HG03097 (cell line): ENCODE measurements at regions not wholly inside any gene's neighbourhood (a gene's known extent, or its start where the extent isn't known, plus 50 kb on each side); places are given as distances from the start of the nearest gene placed in this dataset.
A peak's percentile ranks its signal among the peaks of the same experiment; 100 is the strongest.
"Not testable (repeated sequence)": the region's sequence is repeated elsewhere in the genome, so short reads cannot be mapped to it uniquely, and the experiment has no call there.

ENCODE experiments used
- ATAC-seq: cut with Tn5 transposase; IDR thresholded peaks from one replicate; pipeline ENCODE4 v1.9.1; 2021; ENCODE audit not compliant: unreplicated experiment, low FRiP score

DNA sequence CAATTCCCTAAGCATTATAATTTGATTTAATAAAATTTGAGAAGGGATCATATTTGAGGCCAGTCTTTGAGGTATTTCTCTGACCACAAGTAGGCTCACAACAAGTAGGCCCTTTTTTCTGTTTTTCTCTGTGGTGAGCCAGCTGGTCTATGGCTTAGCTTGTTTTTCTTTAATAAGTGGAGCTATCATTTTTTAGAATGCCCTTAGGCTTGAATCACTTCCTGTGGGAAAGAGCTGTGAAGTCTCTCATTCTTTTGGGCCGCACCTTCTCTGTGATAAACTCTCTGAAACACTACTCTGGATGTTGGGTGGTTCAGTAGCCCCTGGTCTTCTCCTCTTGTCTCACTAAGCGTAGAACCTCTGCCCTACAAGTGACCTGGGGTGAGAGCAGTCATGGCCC, 235.9 kb downstream of the SUCLG1 start:
- ATAC-seq: no peak

DNA sequence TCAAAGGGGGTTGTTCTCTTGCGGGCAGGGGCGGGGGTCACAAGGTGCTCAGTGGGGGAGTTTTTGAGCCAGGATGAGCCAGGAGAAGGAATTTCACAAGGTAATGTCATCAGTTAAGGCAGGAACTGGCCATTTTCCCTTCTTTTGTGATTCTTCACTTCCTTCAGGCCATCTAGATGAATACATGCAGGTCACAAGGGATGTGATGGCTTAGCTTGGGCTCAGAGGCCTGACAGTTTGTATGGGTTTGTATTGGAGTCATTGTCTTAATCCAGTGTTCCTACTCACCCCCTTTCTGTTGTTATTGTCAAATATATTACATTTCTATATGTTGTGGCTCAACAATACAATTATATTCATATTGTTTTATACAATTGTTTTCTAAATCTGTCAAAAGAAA, 238.0 kb downstream of the SUCLG1 start:
- not testable (repeated sequence) for ATAC-seq

DNA sequence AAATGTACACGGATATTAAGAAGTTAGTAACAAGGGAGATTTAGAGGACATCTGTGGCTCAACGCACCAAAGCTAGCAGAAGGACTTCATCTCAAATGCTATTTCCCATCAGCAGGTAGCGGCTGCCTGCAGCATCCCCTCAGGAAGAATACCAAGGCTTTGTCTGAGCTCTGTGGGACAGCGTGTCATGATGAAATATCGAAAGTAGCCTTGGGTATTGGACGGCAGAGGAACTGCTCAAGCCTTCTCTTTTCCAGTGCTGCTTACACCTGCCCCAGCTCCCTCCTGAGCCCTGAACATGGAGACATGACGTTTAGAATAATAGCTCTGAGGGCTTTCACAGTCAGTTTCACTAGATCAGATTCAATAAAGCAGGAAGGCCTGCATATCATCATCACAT, 241.6 kb downstream of the SUCLG1 start:
- ATAC-seq: no peak

DNA sequence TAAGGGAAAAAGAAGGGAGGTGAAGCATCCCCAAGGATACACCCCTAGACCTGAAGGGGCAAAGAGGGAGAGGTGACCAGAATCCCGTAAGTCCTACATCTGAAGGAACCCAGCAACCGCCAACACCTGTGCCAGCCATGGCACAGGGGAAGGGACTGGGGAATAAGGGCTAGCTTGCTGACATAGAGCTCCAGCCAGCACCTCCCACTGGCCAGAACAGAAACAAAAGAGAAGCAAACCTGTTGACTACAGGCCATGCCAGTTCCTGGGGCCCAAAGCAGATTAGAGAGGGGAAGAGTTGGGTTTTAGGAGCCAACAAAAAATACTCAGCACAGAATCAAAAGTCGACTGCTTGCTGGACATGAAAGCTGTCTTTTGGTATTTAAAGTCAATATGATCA, 244.6 kb downstream of the SUCLG1 start:
- no peak for ATAC-seq

DNA sequence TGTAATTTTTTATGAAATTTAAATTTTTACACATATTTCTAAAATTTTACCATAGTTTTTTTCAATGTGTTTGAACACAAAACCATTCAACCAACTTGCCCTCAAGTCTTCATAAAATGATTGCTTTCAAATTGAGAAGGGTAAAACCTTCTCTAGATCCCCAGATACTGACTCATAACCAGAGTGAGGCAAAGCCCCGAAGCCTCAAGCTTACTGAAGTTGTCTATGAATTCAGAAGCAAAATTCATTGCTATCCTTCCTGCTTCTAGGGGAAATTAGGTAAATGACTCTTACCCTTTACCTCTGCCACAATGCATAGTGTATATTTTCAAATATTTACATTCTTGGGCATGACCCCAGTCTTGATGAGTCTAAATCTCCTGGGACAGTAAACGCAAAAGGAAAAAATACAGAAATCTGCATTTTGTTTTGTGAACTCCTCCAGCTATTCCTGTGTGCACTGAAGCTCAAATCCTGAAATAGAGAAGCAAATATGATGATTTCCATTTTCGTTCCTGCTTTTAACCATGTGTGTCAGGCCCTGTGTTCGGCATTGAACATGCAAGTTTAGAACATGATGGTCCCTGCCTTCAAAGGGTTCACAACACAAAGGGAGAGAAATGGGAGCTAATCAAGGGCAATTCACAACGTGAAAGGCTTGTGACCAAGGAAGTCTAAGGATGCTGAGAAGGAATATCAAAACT, 246.3 kb downstream of the SUCLG1 start:
- peak; percentile 88 for ATAC-seq

DNA sequence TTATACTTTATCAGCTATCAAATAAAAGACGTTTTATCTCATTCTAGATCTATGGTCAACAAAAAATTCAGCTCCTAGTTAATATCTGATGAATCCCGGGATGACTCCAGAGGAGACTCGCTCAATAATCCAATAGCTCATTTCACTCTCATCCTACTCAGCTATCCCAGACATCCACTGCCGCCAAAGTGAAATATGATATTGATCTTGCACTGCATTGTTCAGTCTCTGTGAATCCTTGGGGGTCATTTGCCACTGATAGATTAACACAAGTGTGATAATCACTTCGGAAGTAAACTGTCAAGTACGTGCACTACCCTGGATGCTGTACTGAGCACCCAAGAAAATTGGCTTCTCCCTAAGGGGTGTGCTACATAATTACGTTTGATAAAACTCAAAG, 249.1 kb downstream of the SUCLG1 start:
- ATAC-seq: no peak

DNA sequence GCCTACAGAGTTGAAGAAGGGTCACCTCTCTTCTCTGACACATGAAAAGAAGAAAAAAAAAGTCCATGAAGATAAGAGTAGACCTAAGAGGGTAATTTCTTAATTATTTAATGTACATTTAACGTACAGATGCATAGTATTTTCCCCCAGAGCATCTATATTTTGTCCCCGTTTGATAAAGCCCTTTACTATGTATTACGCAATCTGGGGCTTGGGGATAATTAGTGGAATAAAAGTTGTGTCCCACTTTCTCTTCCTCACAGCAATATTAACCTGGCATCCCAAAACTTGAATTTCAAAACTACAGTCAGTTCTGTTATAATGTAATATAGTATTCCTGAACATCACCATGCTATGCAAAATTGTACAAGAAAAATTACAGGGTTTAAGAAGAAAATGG, 254.1 kb downstream of the SUCLG1 start:
- ATAC-seq: no peak

DNA sequence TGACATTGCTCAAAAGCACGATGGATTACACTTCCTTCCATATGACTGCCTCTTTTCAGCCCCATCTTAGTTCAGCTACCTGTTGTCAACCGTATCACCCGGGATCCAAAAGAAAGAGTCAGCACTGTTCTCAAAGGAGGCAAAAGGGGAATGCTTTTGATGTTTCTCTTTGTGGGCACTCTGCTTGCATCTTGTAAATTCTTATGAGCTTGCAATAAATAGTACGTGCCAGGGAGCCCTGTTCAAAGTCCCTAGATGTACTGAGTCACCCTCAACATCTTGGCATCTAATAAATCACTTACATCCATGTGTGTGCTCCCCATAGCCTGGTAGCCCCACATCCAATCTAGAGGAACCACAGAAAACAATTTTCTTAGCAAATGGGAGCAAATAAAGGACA, 256.9 kb downstream of the SUCLG1 start:
- ATAC-seq: no peak

DNA sequence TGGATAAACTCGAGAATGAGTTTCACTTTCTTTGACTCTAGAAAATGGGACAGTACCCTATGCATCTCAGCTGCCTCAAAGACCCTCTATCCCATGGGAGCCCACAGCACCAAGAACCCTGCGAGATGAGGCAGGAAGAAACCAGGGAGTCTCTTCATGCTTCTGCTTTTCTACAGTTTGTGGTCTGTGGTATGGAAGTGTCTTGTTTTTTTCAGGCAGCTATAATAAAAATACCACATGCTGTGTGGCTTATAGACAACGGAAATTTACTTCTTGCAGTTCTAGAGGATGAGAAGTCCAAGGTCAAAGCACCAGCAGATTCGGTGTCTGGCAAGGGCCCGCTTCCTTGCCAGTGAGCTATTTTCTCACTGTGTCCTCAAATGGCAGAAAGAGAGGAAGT, 257.9 kb downstream of the SUCLG1 start:
- ATAC-seq: no peak

DNA sequence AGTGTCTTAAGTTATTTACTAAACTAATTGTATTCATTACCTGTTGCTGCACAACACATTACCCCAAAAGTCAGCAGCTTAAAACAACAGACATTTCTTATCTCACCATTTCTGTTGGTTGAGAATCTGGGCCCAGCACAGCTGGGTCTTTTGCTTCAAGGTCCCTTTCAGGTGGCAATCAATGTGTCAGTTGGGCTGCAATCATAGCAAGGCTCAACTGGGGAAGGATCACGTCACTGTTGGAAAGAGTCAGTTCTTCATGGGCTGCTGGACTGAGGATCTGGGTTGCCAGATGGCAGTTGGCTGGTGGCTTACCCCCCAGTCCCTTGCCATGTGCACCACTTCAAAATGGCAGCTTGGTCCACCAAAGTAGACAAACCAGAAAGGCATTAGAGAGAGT, 261.2 kb downstream of the SUCLG1 start:
- no peak for ATAC-seq

DNA sequence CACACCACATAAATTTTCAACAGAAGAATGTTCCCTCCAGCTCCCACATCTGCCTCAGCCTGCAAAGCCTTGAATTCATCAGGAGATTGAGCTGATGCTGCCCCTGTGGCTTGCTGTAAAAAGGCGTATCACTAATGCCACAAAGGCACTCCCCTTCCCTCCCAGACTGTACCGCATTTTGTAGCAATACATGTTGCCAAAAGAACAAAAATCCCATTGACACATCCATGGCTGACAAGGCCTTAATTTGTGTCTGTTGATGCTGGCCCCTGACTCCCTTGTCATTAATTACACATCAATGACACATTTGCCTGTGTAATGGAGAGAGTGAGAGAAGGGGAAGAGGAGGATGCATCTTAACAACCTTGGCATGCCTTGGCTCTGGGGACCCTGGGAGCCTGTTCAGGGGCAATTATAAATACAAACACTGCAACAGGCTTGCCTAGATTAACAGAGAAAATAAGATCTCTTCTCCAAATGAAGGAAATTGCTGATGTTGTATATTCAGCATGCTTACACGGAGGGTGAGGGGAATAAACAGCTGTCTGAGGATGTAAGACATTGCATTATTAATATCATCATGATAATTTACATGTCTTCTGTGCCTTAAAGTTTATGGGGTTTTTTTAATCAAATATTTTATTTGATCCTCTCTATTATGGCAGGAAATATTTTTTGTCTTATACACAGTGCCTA, 264.0 kb downstream of the SUCLG1 start:
- no peak for ATAC-seq

DNA sequence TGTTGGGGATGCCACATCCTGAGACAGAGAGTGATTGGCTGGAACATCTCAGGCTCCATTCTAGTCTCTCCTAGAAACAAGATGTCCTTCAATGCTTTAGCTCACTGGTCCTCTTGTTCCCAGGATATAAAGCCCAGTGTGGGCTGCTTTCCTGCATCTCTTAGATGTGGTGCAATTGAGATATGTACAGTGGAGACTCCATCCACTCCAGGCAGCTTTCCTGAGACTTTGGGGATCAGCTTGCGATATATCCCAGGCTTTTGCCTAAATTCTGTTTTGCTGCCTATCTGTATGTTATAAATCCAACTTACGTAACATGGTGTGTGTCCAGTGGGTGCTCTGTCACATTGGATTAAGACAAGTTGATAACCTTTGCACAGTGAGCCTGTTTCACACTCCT, 264.9 kb downstream of the SUCLG1 start:
- no peak for ATAC-seq

DNA sequence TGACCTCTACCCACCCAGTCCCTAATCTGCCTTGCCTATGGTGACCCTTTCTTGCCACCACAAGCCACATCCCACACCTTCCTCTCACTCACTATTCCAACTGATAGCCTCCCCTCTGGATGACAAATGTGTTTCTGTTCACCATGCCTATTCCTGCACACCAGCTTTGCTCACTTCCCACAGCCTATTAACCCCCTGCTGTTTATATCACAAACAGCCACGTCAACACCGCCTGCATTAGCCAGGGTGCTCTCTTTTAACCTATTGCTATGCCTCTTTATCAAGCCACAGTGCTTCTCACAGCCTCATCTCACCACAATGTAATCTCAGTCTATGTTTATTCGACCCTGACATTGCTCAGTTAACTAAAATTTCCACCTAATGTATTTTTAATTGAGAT, 271.8 kb downstream of the SUCLG1 start:
- no peak for ATAC-seq

DNA sequence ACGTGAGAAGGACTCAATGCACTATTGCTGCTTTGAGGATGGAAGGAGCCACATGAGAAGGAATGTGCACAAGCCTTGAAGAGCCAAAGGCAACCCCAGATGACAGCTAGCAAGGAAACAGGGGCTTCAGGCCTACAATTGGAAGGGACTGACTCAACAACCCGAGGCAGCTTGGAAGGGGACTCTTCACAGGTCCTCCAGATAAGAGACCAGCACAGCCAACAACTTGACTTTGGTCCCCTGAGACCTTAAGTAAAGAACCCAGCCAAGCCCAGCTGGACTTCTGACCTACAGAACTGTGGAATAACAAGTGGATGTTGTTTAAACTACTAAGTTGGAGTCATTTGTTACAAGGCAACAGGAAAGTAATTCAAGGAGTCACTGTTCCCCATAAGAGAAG, 277.2 kb downstream of the SUCLG1 start:
- no peak for ATAC-seq

DNA sequence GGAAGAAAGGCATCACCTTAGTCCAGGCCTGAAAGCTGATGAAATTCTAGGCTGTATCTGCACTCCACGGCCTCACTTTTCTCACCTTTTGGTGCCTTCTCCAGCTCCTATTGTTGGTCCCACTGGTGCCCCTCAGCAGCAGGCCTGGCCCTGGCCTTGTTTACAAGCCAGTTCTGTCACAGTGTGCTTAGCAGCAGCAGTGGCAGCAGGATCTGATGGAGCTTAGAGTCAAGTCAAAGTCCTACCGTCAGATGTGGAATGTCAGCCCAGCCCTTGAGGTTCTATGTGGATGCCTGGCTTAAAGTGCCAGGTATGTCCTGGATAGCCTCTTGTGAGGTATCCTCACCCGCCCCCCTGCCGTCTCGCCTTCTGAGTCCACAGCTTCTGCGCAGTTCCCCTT, 281.3 kb downstream of the SUCLG1 start:
- no peak for ATAC-seq

DNA sequence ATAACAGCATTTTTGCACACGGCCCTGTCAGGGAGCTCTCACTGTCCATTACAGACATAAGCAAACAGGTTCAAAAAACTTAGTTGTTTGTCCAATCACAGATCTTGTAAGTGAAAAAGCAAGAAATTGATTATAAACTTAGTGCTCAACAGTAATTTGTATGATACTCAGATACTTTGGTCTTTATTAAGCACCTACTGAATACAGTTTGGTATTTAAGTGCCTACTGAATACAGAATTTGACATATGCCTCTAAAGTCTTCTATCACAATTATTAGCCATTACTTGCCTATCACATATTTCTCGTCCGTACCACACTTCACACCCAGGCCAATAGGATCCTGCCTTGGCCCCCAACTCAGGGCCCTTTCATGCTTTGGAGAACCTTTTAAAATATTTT, 283.1 kb downstream of the SUCLG1 start:
- no peak for ATAC-seq

DNA sequence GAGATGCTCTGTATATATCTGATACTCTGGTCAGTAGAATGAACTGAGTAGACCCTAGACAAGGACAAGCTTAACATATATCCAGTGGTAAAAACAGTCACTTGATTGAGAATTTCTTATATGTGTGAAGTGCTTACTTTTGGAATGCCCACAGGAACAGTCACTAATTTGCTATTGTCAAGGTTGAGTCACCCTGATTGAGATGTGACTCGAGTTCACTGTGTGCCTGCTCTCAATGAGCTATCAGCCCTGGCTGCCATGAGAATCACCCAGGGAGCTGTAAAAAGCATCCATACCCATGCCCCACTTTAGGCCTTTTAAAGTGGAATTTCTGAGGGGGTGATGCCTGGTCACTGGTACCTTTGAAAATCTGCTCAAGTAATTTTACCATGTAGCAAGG, 283.7 kb downstream of the SUCLG1 start:
- no peak for ATAC-seq

DNA sequence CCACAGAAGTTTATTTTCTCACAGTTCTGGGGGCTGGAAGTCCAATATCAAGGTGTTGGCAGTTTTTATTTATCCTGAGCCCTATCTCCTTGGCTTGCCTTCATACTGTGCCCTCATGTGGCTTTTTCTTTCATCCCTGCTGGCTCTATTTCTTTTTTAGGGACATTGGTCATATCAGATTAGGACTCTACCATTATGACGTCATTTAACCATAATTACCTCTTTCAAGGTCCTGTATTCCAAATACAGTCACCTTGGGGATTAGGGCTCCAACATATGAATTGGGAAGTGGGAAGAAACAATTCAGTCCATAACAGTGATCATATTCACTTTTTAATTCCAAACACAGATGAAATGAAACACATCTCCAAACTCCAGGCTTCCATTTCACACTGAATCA, 286.0 kb downstream of the SUCLG1 start:
- ATAC-seq: no peak

DNA sequence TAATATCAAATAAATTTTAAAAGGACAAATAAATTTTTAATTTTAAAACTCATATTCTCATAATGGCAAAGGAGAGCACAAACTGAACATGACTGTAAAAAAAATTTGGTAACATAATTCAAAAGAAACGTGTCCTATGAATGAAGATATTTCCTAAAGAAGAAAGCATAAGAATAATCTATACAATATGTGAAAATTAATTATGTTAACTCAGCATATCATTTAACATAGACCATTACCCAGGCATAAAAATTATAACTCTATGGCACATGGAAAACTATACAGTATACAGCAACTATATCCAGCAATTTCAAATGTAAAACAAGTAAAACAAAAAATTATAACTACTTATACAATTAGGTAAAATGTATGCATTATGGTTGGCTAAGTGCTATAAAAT, 288.1 kb downstream of the SUCLG1 start:
- ATAC-seq: no peak

DNA sequence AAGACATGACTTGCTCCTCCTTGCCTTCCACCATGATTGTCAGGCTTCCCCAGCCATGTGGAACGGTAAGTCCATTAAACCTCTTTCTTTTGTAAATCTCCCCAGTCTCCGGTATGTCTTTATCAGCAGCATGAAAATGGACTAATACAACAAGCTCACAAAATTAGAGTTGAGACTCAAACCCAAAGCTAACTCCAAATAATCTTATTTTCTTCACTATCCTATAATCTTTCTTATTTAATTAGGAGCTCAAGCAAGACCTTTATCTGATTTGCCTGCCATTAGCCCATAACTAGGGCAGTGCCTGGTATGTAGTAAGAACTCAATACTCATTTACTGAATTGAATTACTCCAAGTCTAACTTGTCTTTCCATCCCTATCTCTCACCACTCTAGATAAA, 289.2 kb downstream of the SUCLG1 start:
- no peak for ATAC-seq

DNA sequence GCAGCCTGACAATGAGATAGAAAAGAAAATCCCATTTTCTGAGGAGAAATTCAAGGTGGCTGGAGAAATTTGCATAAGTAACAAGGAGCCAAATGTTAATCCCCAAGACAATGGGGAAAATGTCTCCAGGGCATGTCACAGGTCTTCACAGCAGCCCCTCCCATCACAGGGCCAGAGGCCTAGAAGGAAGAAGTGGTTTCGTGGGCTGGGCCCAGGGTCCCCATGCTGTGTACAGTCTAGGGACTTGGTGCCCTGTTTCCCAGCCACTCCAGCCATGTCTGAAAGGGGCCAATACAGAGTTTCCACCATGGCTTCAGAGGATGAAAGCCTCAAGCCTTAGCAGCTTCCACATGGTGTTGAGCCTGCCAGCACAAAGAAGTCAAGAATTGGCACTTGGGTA, 290.5 kb downstream of the SUCLG1 start:
- ATAC-seq: not testable (repeated sequence)

DNA sequence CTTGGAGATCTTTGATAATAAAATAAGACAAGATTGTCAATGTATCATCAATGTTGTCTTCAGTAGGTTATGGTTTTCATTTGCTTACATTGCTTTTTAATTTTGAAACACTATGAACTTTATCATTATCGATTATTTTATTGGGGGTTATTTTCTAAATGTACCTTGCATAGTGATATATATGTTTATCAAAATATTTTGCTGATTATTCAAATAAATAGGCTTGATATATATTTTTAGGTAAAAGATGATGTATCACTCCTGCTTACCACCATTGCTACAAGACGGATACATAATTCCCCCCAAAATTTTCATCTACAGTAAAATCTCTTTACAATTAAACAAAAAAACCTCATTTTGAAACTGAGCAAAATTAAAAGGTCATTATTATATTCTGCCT, 293.8 kb downstream of the SUCLG1 start:
- no peak for ATAC-seq

DNA sequence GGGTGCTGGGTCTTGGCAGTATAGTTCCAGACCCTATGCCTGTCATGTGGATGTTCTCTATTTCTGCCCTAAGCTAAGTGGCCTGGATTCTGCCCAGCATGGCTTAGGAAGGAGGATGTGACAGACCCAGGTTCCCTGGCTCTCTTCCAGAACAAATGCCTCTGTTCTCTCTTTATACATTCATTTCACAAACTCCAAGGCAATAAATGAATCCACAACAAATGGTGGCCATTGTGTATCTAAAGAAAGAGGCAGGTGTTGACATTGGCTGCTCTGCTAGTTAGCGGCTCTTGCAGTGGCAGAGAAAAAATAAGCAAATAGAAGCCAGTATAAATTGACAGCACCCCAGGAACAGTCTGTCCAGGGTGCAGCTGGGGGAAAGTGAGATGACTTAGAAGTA, 298.6 kb downstream of the SUCLG1 start:
- ATAC-seq: no peak
